AG04449 (cell line): ENCODE measurements at regions not wholly inside any gene's neighbourhood (a gene's known extent, or its start where the extent isn't known, plus 50 kb on each side); places are given as distances from the start of the nearest gene placed in this dataset.

ENCODE experiments used
- CTCF ChIA-PET: fragments of 350-600 bp; formaldehyde crosslinking; extraction: SDS; loops from one replicate; lab custom pipeline; 2021; ENCODE audit warnings: antibody characterized with exemption; lab: Yijun Ruan, JAX
- POLR2A ChIA-PET: fragments of 400-600, 350-600 bp; formaldehyde crosslinking; extraction: SDS; loops from one replicate; lab custom pipeline; 2020; ENCODE audit warnings: antibody characterized with exemption, inconsistent platforms; lab: Yijun Ruan, JAX
- DNase-seq: peaks from one replicate; pipeline ENCODE4 v3.0.0-alpha.2; 2010; ENCODE audit warnings: low read depth, low spot score
- H3K4me3 ChIP-seq: 2 replicates; pipeline ENCODE4 v1.5.1; 2011; ENCODE audit warnings: low read depth, mild to moderate bottlenecking, control low read depth, low read length
- TF ChIP-seq, protein P1 (sequence below): IDR thresholded peaks from one replicate; pipeline ENCODE4 v1.5.1; 2011; ENCODE audit warnings: mild to moderate bottlenecking, moderate library complexity, low read length, control low read depth, inconsistent platforms; ENCODE audit not compliant: insufficient read depth; ENCODE audit errors: missing control alignments

DNA sequence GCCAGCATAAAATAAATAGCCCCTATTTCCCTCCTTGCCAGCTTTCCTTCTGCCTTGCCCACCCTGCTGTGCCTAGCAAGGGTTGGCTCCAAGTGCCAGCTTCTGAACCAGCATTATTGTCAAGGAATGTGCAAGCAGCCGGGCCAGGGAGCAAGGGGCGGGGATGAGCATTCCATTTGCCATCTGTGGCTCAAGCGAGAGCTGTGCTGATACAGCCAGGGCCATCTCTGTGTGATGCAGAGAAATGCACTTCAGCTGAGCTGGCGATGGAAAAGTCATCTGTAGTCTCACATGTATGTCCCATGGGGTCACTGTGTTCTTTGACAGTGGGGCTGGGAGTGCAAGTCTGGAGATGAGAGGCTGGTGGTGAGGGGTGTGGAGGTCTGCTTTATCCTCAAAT is 137.3 kb downstream of the SUDS3 start:
- H3K4me3 ChIP-seq = no peak overlapping the region
- TF ChIP-seq, protein P1, sequence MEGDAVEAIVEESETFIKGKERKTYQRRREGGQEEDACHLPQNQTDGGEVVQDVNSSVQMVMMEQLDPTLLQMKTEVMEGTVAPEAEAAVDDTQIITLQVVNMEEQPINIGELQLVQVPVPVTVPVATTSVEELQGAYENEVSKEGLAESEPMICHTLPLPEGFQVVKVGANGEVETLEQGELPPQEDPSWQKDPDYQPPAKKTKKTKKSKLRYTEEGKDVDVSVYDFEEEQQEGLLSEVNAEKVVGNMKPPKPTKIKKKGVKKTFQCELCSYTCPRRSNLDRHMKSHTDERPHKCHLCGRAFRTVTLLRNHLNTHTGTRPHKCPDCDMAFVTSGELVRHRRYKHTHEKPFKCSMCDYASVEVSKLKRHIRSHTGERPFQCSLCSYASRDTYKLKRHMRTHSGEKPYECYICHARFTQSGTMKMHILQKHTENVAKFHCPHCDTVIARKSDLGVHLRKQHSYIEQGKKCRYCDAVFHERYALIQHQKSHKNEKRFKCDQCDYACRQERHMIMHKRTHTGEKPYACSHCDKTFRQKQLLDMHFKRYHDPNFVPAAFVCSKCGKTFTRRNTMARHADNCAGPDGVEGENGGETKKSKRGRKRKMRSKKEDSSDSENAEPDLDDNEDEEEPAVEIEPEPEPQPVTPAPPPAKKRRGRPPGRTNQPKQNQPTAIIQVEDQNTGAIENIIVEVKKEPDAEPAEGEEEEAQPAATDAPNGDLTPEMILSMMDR = no peak
- no peak for DNase-seq
- ChIA-PET POLR2A (no interaction called here), CTCF (no interaction called here)

DNA sequence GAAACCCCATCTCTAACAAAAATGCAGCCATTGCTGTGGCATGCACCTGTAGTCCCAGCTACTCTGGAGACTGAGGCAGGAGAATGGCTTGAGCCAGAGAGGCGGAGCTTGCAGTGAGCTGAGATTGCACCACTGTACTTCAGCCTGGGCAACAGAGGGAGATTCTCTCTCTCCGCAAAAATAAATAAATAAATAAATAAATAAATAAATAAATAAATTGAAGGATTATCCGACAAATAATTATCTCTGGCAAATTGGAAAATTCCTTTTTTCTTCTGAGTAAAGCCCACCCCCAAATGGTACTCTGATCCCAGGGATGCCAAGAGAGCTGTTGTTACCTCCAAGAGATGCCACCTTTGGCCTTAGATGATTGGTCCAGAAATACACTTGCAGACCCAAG is 137.9 kb downstream of the SUDS3 start:
- CTCF ChIA-PET = no interaction called here
- POLR2A ChIA-PET = no interaction called here
- TF ChIP-seq, protein P1 = no peak
- no peak overlapping the region for H3K4me3 ChIP-seq
- no peak for DNase-seq

DNA sequence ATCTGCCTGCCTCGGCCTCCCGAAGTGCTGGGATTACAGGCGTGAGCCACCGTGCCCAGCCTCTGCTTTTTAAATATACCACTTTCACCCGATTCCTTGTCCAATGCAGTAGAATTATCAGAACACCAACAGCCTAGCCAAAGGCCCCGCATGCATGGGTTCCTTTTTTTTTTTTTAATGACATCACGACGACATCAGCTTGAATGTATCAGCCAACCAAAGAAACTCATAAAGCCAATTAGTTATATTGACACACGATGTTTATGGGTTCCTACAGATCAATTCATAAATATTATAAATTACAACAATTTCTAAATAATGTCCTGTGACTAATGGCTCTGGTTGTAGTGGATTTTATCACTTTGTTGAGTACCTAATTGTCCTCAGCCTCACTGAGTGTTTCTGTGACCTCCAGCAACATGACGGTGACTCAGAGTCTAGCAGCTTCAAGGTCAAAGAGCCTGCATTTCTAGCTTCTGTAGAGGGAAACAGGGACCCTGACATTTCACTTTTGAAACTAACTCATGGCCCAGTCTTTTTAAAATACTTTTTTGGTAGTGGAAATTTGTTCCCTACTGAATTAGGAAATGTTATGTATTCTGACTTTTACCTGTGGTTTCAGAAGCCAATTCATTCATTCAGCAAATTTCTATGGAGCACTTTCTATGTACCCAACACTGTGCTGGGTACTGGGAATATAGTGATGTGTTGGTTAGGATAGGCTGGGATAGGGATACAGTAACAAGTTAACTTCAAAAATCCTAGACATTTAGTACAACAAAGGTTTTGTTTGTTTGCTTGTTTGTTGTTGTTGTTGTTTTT is 144.1 kb downstream of the SUDS3 start:
- ChIA-PET POLR2A (no interaction called here), CTCF (no interaction called here)
- TF ChIP-seq, protein P1 = no peak
- H3K4me3 ChIP-seq = no peak overlapping the region
- DNase-seq = no peak

DNA sequence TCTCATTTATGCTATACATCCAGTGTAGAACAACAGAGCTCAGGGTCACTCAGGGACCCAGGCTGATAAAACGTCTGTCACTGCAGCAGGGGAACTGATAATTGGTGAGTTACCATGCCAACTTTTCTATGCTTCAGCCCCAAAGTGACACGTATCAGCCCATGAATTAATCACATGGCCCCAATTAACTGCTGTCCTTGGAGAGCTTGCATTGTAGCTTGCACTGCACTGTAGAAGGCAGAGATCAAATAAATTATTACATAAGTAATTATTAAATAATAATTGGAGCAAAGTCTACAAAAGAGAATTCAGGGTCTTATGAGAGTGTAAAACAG is 144.6 kb downstream of the SUDS3 start:
- no peak overlapping the region for H3K4me3 ChIP-seq
- TF ChIP-seq, protein P1 = no peak
- POLR2A ChIA-PET = no interaction called here
- CTCF ChIA-PET = no interaction called here
- DNase-seq = no peak

DNA sequence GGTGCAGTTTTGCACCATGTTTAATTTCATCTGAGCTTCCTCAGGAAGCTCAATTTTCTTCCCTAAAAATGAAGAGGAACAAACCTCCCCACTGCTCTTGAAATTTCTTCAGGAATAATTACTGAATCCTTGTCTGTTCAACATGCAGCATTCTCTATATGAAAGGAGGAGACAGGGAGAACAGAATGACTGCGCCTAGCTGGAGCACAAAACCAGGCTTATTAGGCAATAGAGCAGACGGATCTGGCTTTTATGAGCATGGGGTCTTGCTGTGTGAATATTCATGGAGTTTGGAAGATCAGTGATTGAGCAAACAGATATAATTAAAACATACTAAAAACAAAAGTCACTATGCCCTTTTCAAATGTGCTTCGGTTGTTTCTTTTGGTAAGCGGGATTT is 148.1 kb downstream of the SUDS3 start:
- no peak overlapping the region for H3K4me3 ChIP-seq
- DNase-seq = no peak
- TF ChIP-seq, protein P1 = no peak
- CTCF ChIA-PET = no interaction called here
- POLR2A ChIA-PET = no interaction called here

DNA sequence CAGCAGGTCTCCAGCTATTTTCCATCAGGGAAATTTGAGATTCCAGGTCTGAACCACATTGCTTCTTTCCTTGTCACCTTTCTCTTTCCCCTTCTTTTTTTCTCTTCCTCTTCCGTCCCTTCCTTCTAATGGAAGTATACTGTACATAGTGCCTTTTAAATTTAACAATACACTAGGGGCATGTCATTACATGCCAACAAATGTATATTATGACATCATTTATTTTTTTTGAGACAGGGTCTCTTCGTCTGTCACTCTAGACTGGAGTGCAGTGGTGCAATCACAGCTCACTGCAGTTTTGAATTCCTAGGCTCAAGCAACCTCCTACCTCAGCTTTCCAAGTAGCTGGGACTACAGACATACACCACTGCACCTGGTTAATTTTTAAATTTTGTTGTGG is 148.9 kb downstream of the SUDS3 start:
- ChIA-PET POLR2A (no interaction called here), CTCF (no interaction called here)
- H3K4me3 ChIP-seq = no peak overlapping the region
- DNase-seq = no peak
- TF ChIP-seq, protein P1 = no peak
